ENCODE measurements at regions not wholly inside any gene's neighbourhood (a gene's known extent, or its start where the extent isn't known, plus 50 kb on each side); places are given as distances from the start of the nearest gene placed in this dataset.

GRCh38 chr6:67882436-67883311 is 752.4 kb upstream of the ADGRB3 start:
- no peaks in the 10 kb centered on the region for H3K4me1 ChIP-seq (replicated peaks in 1 of 4; ENCODE audit: control insufficient read depth in 3 of 4, insufficient read depth in 4 of 4, low read length in 3 of 4)
- ChIA-PET POLR2A (ENCODE audit: partially characterized antibody) (no interaction called here), CTCF (ENCODE audit: partially characterized antibody) (no interaction called here)
- H3K4ac ChIP-seq (replicated peaks; ENCODE audit: insufficient read length, low read depth, low read length) = no peak overlapping the region
- no peak overlapping the region for H3K4me2 ChIP-seq (ENCODE audit: insufficient read depth in 1 of 2, low read depth in 2 of 2, low read length in 2 of 2)
- no peak overlapping the region for H3K4me3 ChIP-seq (ENCODE audit: extremely low read depth in 1 of 4, insufficient read depth in 2 of 4, low read depth in 3 of 4, low read length in 4 of 4)
- no peak for FAIRE-seq
- no peak overlapping the region for H2BK15ac ChIP-seq (ENCODE audit: low read length)
- H3K27me3 ChIP-seq (replicated peaks in 1 of 4; ENCODE audit: control insufficient read depth in 3 of 4, extremely low read depth in 1 of 4, insufficient read depth in 3 of 4, low read length in 3 of 4) = no peaks in the 10 kb centered on the region
- H4K5ac ChIP-seq (ENCODE audit: insufficient read length, low read depth, low read length) = no peak overlapping the region
- H3K23ac ChIP-seq (ENCODE audit: insufficient read length) = no peak overlapping the region
- WGBS, 2 experiments (ENCODE audit: extremely low coverage in 1 of 2, insufficient coverage in 1 of 2, insufficient read length in 1 of 2, insufficient replicate concordance in 2 of 2, low coverage in 1 of 2, low lambda C conversion rate in 2 of 2, missing lambda C conversion rate in 1 of 2) = 91 to 100% methylated on average over 2 to 5 of the region's 5 CpGs
- H2AK5ac ChIP-seq (ENCODE audit: low read depth, low read length) = no peak overlapping the region
- H3K27ac ChIP-seq (ENCODE audit: low read depth, low read length) = no peak overlapping the region
- no peaks in the 10 kb centered on the region for H3K79me2 ChIP-seq (ENCODE audit: control insufficient read depth in 1 of 2, insufficient read depth in 2 of 2, low read length in 2 of 2)
- no peak overlapping the region for H2BK12ac ChIP-seq (ENCODE audit: low read depth, low read length)
- no peak overlapping the region for H3K56ac ChIP-seq (replicated peaks; ENCODE audit: insufficient read length, low read depth, low read length)
- no peak overlapping the region for H3K9ac ChIP-seq (replicated peaks in 1 of 4; ENCODE audit: extremely low read depth in 1 of 4, low read depth in 3 of 4, low read length in 3 of 4)
- no peaks in the 10 kb centered on the region for H3K79me1 ChIP-seq (ENCODE audit: low read depth, low read length)
- H3K23me2 ChIP-seq (ENCODE audit: low read depth, low read length) = no peaks in the 10 kb centered on the region; the same call in 1 of the 2 replicates
- no peak overlapping the region for H4K91ac ChIP-seq (replicated peaks; ENCODE audit: insufficient read length, low read length)
- no peak overlapping the region for H2BK120ac ChIP-seq (replicated peaks; ENCODE audit: low read depth, low read length)
- H2BK20ac ChIP-seq (ENCODE audit: low read length) = no peak overlapping the region
- no peak for DNase-seq (ENCODE audit: low read depth in 1 of 2, low spot score in 2 of 2)
- H2AFZ ChIP-seq (ENCODE audit: low read length) = no peak overlapping the region
- peaks cover 2 to 4% of the 10 kb centered on the region in 2 experiments; a peak in 1 of 4 replicates for H3K9me3 ChIP-seq (ENCODE audit: insufficient read depth in 2 of 2, low read depth in 1 of 2, low read length in 1 of 2)
- no peaks in the 10 kb centered on the region for H4K20me1 ChIP-seq (replicated peaks in 1 of 2; ENCODE audit: control insufficient read depth in 1 of 2, insufficient read depth in 2 of 2, low read length in 2 of 2)
- no peak overlapping the region for H3K18ac ChIP-seq (ENCODE audit: extremely low read depth, low read length)
- no peak overlapping the region for H2BK5ac ChIP-seq (ENCODE audit: low read depth, low read length)
- no peak overlapping the region for H4K8ac ChIP-seq (ENCODE audit: extremely low read depth, insufficient read depth, low read length)
- no peaks in the 10 kb centered on the region for H3K36me3 ChIP-seq (ENCODE audit: control insufficient read depth in 2 of 4, insufficient read depth in 4 of 4, low read length in 3 of 4)
- H3K14ac ChIP-seq (ENCODE audit: insufficient read length) = no peak overlapping the region
- TF ChIP-seq TAF1 (IDR thresholded peaks at IDR 0.05; ENCODE audit: low read depth, low read length) (no peak), JUN (IDR thresholded peaks at IDR 0.05; ENCODE audit: low read depth, low read length) (no peak)

Measured in H1 (cell line).